HT1080 (cell line): ENCODE measurements at regions not wholly inside any gene's neighbourhood (a gene's known extent, or its start where the extent isn't known, plus 50 kb on each side); places are given as distances from the start of the nearest gene placed in this dataset.
"Not testable (repeated sequence)": the region's sequence is repeated elsewhere in the genome, so short reads cannot be mapped to it uniquely, and the experiment has no call there.

ENCODE experiments used
- DNase-seq: peaks from one replicate; pipeline ENCODE4 v3.0.0-alpha.2; 2015; ENCODE audit warnings: low read depth

- DNase-seq = not testable (repeated sequence)
These were observed 690.7 kb upstream of the SLC35B3 start for GRCh38 chr6:9126034-9126433.

- no peak for DNase-seq
These were observed 686.2 kb upstream of the SLC35B3 start for GRCh38 chr6:9121549-9121948.

- peak; percentile 76 for DNase-seq
These were observed 680.7 kb upstream of the SLC35B3 start for GRCh38 chr6:9116026-9116425.

- no peak for DNase-seq
These were observed 677.2 kb upstream of the SLC35B3 start for GRCh38 chr6:9112544-9112943.

GRCh38 chr6:9103876-9104521 is 668.7 kb upstream of the SLC35B3 start:
- DNase-seq = no peak

GRCh38 chr6:9101920-9102319 is 666.6 kb upstream of the SLC35B3 start:
- no peak for DNase-seq

- no peak for DNase-seq
These were observed 665.7 kb upstream of the SLC35B3 start for GRCh38 chr6:9100869-9101580.

GRCh38 chr6:9095729-9096128 is 660.4 kb upstream of the SLC35B3 start:
- DNase-seq = no peak

GRCh38 chr6:9095137-9095536 is 659.8 kb upstream of the SLC35B3 start:
- DNase-seq = no peak

GRCh38 chr6:9089724-9090123 is 654.4 kb upstream of the SLC35B3 start:
- no peak for DNase-seq

GRCh38 chr6:9087470-9087869 is 652.1 kb upstream of the SLC35B3 start:
- DNase-seq = no peak

GRCh38 chr6:9086331-9086730 is 651.0 kb upstream of the SLC35B3 start:
- DNase-seq = no peak

GRCh38 chr6:9085709-9086070 is 650.3 kb upstream of the SLC35B3 start:
- DNase-seq = no peak

- DNase-seq = no peak
These were observed 649.8 kb upstream of the SLC35B3 start for GRCh38 chr6:9085054-9085708.

- DNase-seq = no peak
These were observed 647.8 kb upstream of the SLC35B3 start for GRCh38 chr6:9083108-9083507.

- no peak for DNase-seq
These were observed 631.4 kb upstream of the SLC35B3 start for GRCh38 chr6:9066726-9067125.

GRCh38 chr6:9064156-9064555 is 628.8 kb upstream of the SLC35B3 start:
- DNase-seq = no peak

GRCh38 chr6:9062596-9062995 is 627.3 kb upstream of the SLC35B3 start:
- DNase-seq = no peak

GRCh38 chr6:9057937-9058336 is 622.6 kb upstream of the SLC35B3 start:
- no peak for DNase-seq

GRCh38 chr6:9056556-9056955 is 621.2 kb upstream of the SLC35B3 start:
- DNase-seq = no peak

GRCh38 chr6:9044426-9044825 is 609.1 kb upstream of the SLC35B3 start:
- no peak for DNase-seq

GRCh38 chr6:9040718-9041117 is 605.4 kb upstream of the SLC35B3 start:
- no peak for DNase-seq

- DNase-seq = no peak
These were observed 603.9 kb upstream of the SLC35B3 start for GRCh38 chr6:9039258-9039657.
